GM10266 (cell line): ENCODE measurements at regions not wholly inside any gene's neighbourhood (a gene's known extent, or its start where the extent isn't known, plus 50 kb on each side); places are given as distances from the start of the nearest gene placed in this dataset.
"Not testable (repeated sequence)": the region's sequence is repeated elsewhere in the genome, so short reads cannot be mapped to it uniquely, and the experiment has no call there.

ENCODE experiments used
- DNase-seq: peaks from one replicate; pipeline ENCODE4 v3.0.0; 2012; ENCODE audit errors: extremely low spot score
- CTCF ChIP-seq: IDR thresholded peaks from 2 replicates; pipeline ENCODE4 v1.5.1; 2012; ENCODE audit warnings: mild to moderate bottlenecking, low read depth; ENCODE audit not compliant: control insufficient read depth, insufficient read depth; ENCODE audit errors: missing control alignments

DNA sequence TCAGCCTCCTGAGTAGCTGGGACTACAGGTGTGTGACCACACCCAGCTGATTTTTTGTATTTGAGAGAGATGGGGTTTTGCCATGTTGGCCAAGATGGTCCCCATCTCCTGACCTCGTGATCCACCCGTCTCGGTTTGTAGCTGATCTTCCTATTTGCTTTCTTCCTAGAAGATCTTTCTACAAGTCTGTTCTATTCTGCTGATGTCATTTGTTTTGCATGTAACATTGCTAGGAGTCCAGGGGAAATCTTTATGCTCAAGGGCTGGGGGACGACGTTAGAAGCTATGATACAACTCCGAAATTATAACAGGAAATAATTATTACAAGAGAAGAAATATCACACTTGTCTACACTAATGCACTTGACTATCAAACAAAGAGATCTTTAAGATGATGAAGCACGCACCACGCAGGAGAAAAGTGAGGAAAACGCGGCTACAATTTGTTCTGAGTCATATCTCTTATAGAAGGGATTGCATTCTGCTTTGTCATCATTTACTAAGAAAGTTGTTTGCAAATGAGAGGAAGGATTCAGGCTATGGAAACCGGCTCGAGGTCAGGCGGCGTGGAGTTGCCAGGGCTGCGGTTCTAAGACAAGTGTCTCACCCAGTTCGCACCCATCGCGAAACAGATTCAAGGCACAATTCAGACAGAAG is 103.0 kb upstream of the CARD11 start:
- DNase-seq = no peak
- no peak for TF ChIP-seq CTCF

GRCh38 chr7:3148471-3148870 is 104.8 kb upstream of the CARD11 start:
- not testable (repeated sequence) for DNase-seq

DNA sequence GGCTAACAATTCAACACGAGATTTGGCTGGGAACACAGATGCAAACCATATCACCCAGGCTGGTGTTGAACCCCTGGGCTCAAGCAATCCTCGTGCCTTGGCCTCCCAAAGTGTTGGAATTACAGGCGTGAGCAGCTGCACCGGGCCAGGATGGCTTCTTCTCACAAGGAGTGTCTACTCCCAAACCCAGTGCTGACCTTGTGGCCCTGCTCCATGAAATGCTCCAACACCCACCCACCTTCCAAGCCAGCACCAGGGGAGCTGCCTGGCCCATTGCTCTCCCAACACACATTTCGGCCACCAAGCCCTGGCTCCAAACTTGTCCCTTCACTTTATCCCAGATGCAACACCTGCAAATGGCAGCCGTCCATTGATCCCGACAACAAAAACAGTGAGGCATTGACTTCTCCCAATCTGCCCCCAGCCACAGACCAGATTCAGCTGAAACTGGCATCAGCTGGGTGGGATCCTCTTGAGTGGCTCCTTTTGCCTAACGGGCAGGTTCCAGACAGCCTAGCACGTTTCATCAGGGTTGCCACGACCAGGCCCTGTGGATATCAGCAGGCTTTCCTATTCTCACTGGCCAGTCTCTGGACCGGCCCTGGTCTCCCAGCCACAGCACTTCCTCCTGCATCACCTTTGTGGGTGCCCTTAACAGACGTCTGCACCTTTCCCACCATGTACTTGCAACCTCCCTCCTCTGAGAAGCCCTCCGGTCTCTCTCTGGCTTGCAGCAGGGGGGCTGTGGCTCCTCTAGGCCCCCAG is 105.7 kb upstream of the CARD11 start:
- DNase-seq = no peak
- no peak for TF ChIP-seq CTCF

- DNase-seq = no peak
- TF ChIP-seq CTCF = no peak
Measured at GRCh38 chr7:3150027-3150426, 106.4 kb upstream of the CARD11 start.

- no peak for TF ChIP-seq CTCF
- DNase-seq = no peak
Measured at GRCh38 chr7:3151784-3152183, 108.1 kb upstream of the CARD11 start.

- no peak for TF ChIP-seq CTCF
- no peak for DNase-seq
Measured at GRCh38 chr7:3152714-3153113, 109.0 kb upstream of the CARD11 start.

DNA sequence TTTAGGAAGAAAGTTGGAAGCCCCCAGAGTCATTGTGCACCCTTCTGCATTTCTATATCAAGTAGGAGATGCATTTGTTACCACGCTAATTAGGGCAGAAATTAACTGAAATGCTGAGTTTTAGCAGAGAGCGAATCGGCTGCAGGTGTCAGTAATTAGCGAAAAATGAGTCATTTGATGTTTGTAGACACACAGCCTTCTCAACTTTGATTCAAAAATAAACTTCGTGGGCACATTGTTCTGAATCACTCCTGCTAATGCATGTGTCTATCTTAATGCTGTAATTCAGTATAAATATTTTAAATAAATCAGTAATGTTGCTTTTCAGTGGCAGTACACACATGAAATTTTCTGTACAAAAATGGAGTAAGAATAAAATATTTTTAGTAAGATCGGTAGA is 109.5 kb upstream of the CARD11 start:
- DNase-seq = no peak
- TF ChIP-seq CTCF = no peak

GRCh38 chr7:3154317-3154716 is 110.7 kb upstream of the CARD11 start:
- TF ChIP-seq CTCF = no peak
- DNase-seq = no peak
